HG03097 (cell line): ENCODE measurements at regions not wholly inside any gene's neighbourhood (a gene's known extent, or its start where the extent isn't known, plus 50 kb on each side); places are given as distances from the start of the nearest gene placed in this dataset.

Source experiments
- ATAC-seq: cut with Tn5 transposase; IDR thresholded peaks from one replicate; pipeline ENCODE4 v1.9.1; 2021; ENCODE audit not compliant: unreplicated experiment, low FRiP score

- ATAC-seq, result no peak
Observed at GRCh38 chr14:101466456-101467180, 94.7 kb upstream of the DIO3 start.

DNA sequence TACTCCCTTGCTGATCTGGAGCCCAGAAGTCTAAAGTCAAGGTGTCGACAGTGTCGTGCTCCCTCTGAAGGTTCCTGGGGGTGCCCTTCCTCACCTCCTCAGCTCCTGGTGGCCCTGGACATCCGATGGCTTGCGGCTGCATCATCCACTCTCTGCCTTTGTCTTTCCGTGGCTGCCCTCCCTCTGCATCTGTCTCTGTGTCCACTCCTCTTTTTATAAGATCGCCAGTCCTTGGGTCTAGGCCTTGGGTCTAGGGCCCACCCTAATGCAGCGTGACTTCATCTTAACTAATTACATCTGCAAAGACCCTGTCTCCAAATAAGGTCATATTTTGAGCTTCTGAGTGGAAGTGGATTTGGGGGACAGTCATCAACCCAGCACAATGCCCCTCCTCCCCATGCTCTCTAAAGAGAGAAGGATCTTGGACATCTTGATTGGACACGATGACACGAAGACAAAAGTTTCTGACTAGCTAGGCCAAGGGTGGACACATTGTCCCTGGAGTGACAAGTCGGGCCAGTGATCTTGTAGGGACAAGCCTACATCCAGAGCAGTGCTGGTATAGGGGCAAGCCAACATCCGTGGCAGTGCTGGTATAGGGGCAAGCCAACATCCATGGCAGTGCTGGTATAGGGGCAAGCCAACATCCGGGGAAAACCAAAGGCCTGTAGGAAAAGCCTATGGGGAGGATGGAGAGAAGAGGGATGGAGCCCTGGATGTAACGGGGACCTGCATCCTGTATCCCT, 93.9 kb upstream of the DIO3 start:
- no peak for ATAC-seq

- ATAC-seq, result no peak
Observed at GRCh38 chr14:101469382-101470247, 91.7 kb upstream of the DIO3 start.

- ATAC-seq, result no peak
Observed at GRCh38 chr14:101470266-101470665, 91.0 kb upstream of the DIO3 start.

GRCh38 chr14:101471723-101472517, 89.4 kb upstream of the DIO3 start:
- ATAC-seq, result no peak

DNA sequence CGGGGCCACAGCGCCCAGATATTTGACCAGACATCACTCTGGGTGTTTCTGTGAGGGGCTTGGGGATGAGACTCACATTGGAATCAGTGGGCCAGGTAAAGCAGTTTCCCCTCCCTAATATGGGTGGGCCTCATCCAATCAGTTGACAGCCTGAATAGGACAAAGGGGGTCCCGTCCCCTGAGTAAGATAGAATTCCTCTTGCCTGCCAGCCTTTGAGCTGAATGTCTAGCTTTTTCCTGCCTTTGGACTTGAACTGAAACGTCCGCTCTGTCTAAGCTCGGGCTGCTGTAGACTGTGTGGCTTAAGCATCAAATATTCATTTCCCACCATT, 88.8 kb upstream of the DIO3 start:
- ATAC-seq, result no peak

DNA sequence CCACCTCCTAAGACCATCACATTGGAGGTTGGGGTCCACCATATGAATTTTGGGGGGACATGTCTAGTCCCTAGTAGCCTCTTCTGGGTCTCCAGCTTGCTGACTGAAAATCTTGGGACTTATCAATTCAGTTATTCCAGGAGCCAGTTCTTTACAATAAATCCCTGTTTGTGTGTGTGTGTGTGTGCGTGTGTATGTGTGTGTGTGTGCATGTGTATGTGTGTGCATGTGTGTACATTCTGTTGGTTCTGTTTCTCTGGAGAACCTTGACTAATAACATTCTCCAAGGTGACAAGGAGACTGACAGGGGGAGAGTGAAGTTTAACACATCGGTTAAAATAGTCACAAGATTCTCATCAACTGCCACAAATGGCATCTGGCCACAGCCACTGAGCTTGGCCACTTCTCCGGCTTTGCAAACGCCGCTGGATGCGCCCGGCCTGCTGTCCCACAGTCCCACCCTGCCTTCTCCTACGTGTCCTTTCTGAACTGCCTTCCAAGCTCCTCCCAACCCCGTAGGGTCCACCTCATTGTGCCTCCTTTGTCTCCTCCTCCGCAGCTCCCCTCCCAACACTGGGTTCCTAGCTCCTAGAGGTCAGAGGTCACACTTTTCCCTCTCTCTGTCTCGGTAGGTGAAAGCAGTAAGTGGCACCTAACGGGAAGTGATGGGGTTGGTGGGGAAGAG, 88.1 kb upstream of the DIO3 start:
- ATAC-seq, result no peak

GRCh38 chr14:101473795-101474562, 87.3 kb upstream of the DIO3 start:
- ATAC-seq, result no peak

DNA sequence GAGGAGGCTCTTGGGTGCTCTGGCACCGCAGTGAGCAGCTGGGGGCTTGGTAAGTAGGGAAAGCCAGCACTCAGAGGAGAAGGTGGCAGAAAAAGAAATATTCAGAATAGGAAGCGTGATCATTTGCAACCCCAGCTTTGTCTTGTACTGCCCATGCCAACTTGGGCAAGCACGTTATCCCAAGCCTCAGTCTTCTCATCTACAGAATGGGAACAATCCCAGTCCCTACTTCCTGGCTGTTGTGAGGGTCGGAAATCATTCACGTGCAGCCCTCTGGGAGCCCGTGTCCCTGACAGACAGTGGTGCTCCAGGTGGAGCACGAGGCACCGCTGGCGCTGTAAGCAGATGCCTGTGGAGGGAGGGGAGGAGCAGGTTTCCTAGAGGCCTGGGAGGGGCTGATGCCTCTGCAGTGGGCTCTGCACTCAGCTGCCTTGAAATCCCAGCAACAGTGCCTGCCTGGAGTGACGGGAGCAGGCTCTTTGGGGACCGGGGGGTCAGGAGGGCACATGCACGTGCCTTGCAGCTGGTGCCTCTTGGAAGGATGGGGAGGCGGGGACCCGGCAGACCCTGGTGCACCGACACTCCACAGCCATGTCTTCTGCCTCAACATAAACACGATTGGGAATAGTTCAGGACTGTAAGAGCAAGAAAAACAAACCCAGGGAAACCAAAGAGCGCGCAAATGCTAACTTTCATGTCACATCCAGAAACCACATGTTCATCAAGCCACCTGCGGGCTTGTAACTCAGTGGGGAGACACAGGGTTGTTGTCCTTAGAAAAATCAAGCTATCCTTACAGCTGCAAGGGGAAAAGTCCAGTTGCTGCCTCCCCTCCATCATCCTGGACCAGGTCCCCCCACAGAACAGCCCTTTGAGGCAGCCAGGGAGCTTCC, 86.5 kb upstream of the DIO3 start:
- ATAC-seq, result no peak

- ATAC-seq, result no peak
Observed at GRCh38 chr14:101475456-101476257, 85.6 kb upstream of the DIO3 start.

DNA sequence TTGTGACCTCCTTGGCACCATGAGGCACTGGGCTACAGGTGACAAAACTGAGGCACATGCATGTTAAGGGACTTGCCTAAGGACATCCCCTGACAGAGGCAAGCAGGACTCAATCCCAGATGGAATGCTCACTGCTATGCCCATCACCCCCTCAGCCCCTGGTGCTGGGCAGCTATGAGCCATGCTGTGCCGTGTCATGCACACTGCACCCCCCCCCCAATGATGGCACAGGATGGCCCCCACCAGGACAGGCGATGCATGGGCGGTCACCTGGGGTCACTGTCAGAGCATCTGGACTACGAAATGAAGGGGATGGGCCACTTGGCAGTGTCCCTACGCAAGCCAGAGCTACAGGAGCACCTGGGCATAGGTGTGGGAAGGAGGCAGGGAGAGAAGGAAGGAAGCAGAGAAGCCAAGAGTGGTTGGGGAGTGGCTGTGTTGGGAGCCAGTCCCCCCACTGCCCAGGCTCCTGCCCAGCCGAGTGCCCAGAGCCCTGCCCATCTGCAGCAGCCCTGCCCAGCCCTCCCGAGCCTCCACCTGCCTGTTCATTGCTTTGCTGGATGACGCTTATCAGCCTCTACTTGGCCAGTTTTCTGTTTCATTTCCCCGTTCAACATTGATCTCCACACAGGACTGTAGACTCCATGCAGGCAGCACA, 84.9 kb upstream of the DIO3 start:
- ATAC-seq, result no peak

- ATAC-seq, result no peak
Observed at GRCh38 chr14:101476916-101477553, 84.3 kb upstream of the DIO3 start.

DNA sequence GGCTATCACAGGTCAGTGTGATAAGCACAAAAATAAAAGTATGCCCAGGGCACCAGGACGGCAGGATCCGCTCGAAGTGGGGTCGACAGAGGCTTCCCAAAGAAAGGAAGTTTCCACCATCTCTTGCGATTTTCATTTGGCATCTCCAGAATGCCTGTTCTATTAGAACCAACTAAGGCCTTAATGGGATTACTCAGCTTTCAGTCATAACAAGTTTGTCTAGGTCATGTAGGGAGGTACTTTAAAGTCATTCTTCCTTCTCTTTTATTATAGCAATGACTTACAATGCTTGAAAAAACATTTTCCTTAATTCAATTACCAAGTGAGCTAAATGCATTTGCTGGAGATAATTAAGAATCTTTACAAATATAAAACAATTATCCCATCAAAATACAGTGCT, 83.6 kb upstream of the DIO3 start:
- ATAC-seq, result no peak

DNA sequence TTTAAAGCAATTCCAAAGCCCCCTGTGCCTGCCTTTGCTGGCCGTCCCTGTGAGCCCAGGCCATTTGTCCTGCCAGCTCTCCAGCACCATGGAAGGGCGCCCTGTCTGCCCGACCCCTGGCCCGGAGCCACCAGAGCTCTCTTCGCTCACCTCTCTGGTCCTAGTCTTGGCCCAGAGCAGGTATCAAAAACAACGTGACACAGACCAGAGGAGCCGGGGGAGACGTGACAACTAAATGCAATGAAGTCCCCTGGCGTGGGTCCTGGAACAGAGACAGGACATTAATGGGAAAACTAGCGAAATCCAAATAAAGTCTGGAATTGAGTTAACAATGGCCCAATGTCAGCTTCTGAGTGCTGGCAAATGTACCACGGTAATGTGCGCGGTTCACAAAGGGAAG, 83.2 kb upstream of the DIO3 start:
- no peak for ATAC-seq

DNA sequence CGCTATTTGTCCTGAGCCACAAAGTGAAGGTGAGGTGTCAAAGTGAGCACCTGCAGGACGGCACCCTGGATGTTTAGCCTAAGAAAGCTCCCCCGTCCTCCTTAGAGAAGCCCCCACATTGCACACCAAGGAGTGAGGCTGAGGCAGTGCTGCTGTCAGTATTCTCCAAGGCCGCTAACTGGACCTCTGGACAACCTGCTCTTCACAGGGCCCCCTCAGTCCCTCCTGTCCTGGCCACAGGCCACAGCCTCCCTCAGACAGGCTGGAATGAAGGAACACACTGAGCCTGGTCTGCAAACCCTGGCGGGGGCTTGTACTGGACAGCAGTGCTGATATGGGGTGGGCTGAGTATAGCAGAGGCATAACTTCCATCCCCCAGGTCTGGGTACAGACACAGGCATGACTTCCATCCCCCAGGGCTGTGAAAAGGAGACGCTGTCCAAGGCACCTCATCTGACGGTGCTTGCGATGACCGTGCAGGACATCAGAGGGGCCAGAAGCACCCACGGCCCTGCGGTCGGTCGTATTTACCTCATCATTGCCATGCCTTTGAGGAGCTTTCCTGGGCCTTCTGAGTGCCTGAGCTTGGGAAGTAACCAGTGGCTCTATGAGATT, 82.4 kb upstream of the DIO3 start:
- ATAC-seq, result no peak
